Osteocyte (in vitro differentiated cells): ENCODE measurements at regions not wholly inside any gene's neighbourhood (a gene's known extent, or its start where the extent isn't known, plus 50 kb on each side); places are given as distances from the start of the nearest gene placed in this dataset.

Experiments
- DNase-seq: peaks from one replicate; pipeline ENCODE4 v3.0.0; 2021; ENCODE audit warnings: mixed read lengths; ENCODE audit not compliant: unreplicated experiment; ENCODE audit errors: extremely low spot score
- H3K27ac Mint-ChIP-seq: one replicate; pipeline ENCODE4 v1.8.0; 2021; ENCODE audit warnings: mild to moderate bottlenecking, mixed read lengths; ENCODE audit not compliant: unreplicated experiment
- H3K27me3 Mint-ChIP-seq: one replicate; pipeline ENCODE4 v1.8.0; 2021; ENCODE audit warnings: mixed read lengths; ENCODE audit not compliant: unreplicated experiment
- H3K36me3 Mint-ChIP-seq: one replicate; pipeline ENCODE4 v1.8.0; 2021; ENCODE audit warnings: mixed read lengths; ENCODE audit not compliant: unreplicated experiment
- H3K4me1 Mint-ChIP-seq: one replicate; pipeline ENCODE4 v1.8.0; 2021; ENCODE audit warnings: mixed read lengths; ENCODE audit not compliant: unreplicated experiment
- H3K4me3 Mint-ChIP-seq: one replicate; pipeline ENCODE4 v1.8.0; 2021; ENCODE audit warnings: mild to moderate bottlenecking, moderate library complexity, mixed read lengths; ENCODE audit not compliant: unreplicated experiment
- H3K9me3 Mint-ChIP-seq: one replicate; pipeline ENCODE4 v1.8.0; 2021; ENCODE audit warnings: mixed read lengths; ENCODE audit not compliant: unreplicated experiment
- TF ChIP-seq, protein P1 (sequence below): fragments of 200-600 bp; sonication (generic); IDR thresholded peaks from 2 replicates; pipeline ENCODE4 v1.5.0; 2021; ENCODE audit warnings: antibody characterized with exemption, mild to moderate bottlenecking, moderate library complexity

DNA sequence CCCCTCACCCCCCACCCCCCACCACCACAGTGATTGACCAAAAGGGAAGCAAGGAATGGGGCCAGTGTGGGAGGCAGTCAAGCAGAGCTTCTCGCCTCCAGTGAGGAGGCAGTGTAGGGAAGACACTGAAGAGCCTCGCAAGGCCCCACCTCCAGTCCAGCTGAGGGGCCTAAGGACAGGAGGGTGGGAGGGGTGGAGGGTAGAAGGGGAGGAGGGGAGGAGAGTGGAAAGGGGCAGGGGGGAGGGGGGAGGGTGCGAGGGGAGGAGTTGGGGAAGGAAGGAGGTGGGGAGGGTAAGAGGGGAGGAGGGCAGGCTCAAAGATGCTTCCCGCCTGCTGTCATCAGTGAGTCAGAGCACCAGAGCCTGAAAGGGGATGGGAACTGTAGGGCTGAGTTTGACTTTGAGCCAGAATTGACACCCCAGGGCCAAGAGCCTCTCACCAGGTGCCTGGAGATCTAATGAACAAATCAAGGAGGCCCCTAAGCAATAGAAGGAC lies 786.2 kb downstream of the UQCRFS1 start:
- no peaks in the 10 kb centered on the region for H3K27me3 Mint-ChIP-seq
- H3K36me3 Mint-ChIP-seq: no peaks in the 10 kb centered on the region
- H3K4me3 Mint-ChIP-seq: no peak overlapping the region
- H3K4me1 Mint-ChIP-seq: no peaks in the 10 kb centered on the region
- H3K27ac Mint-ChIP-seq: no peak overlapping the region
- TF ChIP-seq, protein P1, sequence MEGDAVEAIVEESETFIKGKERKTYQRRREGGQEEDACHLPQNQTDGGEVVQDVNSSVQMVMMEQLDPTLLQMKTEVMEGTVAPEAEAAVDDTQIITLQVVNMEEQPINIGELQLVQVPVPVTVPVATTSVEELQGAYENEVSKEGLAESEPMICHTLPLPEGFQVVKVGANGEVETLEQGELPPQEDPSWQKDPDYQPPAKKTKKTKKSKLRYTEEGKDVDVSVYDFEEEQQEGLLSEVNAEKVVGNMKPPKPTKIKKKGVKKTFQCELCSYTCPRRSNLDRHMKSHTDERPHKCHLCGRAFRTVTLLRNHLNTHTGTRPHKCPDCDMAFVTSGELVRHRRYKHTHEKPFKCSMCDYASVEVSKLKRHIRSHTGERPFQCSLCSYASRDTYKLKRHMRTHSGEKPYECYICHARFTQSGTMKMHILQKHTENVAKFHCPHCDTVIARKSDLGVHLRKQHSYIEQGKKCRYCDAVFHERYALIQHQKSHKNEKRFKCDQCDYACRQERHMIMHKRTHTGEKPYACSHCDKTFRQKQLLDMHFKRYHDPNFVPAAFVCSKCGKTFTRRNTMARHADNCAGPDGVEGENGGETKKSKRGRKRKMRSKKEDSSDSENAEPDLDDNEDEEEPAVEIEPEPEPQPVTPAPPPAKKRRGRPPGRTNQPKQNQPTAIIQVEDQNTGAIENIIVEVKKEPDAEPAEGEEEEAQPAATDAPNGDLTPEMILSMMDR: no peak
- no peak for DNase-seq
- H3K9me3 Mint-ChIP-seq: peaks cover 34% of the 10 kb centered on the region

DNA sequence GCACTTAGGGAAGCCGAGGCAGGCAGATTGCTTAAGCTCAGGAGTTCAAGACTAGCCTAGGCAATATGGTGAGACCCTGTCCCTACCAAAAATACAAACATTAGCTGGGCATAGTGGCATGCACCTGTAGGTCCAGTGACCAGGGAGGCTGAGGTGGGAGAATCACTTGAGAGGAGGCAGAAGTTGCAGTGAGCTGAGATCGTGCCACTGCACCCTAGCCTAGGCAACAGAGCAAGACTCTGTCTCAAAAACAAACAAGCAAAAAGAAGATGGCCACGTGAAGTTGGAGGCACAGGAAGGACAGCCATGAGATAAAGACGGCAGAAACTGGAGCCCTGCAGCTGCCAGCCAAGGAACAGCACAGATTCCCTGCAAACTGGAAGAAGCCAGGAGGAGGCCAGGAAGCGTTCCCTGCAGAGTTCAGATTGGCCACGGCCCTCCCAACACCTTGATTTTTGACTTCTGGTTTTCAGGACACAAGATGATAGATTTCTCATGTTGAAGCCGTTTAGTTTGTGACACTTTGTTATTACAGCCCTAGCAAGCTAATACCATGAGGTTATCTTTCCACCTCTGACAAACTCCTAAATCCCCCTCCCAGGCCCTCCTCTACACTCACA lies 786.7 kb downstream of the UQCRFS1 start:
- Mint-ChIP-seq H3K27ac (no peak overlapping the region), H3K27me3 (no peaks in the 10 kb centered on the region), H3K36me3 (no peaks in the 10 kb centered on the region), H3K4me3 (no peak overlapping the region), H3K9me3 (peaks cover 34% of the 10 kb centered on the region), H3K4me1 (no peaks in the 10 kb centered on the region)
- TF ChIP-seq, protein P1: no peak
- DNase-seq: peak; percentile 27

DNA sequence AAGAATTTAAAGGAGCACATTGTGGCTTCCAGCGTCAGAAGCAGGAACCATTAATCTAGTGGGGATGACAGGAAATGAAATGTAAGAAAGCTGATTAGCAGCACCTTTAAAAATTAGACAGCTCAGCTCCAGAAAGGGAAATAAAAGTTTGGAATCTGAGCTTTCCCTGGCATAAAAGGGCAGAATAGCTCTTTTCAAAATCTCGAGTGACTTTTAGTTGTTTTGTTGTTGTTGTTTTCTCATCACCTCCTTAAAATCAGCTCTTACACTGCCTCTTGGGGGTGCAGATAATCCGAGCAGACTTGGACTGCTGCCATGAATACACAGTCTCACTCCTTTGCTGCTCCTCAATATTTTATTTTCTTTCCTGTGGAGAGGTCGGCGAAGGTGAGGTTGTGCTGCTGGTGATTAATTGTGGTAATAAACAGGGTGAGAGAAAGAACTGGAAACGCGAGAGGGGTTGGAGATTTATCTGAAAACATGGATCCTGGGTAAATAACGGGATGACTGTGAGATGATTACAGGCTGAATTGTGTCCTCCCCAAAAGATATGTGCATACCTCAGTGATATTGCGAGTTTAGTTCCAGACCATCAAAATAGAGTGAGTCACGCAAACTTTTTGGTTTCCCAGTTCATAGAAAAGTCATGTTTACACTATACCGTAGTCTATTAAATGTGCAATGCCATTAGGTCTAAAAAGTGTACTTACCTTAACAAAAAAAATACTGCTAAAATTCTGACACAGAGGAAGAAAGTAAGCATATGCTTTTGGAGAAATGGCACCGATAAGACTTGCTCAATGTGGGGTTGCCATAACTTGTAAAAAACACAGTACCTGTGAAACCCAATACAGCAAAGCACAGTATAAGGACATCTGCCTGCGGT lies 787.7 kb downstream of the UQCRFS1 start:
- TF ChIP-seq, protein P1: no peak
- H3K36me3 Mint-ChIP-seq: no peaks in the 10 kb centered on the region
- H3K9me3 Mint-ChIP-seq: peaks cover 35% of the 10 kb centered on the region
- no peak overlapping the region for H3K27ac Mint-ChIP-seq
- DNase-seq: peak; percentile 32
- no peaks in the 10 kb centered on the region for H3K27me3 Mint-ChIP-seq
- H3K4me3 Mint-ChIP-seq: no peak overlapping the region
- H3K4me1 Mint-ChIP-seq: no peaks in the 10 kb centered on the region

DNA sequence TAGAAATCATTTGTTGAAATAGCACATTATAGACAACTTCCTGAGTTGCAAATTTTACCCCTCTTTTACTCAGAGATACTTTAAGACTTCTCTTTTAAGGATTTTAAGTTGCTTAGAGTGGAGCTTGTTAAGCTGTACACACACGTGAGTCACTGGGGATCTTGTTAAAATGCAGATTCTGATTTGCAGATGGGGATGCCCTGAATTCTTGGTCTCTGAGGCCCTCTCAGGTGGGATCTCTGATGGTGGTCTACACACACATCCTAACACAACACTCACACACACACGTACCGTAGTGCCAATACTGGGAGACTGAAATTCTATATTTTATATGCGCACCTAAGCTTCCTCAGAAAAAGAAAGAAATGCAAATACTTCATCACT lies 788.3 kb downstream of the UQCRFS1 start:
- H3K27me3 Mint-ChIP-seq: no peaks in the 10 kb centered on the region
- TF ChIP-seq, protein P1: no peak
- no peaks in the 10 kb centered on the region for H3K36me3 Mint-ChIP-seq
- peak; percentile 0 for DNase-seq
- H3K9me3 Mint-ChIP-seq: peaks cover 35% of the 10 kb centered on the region
- H3K27ac Mint-ChIP-seq: no peak overlapping the region
- no peak overlapping the region for H3K4me3 Mint-ChIP-seq
- H3K4me1 Mint-ChIP-seq: no peaks in the 10 kb centered on the region

DNA sequence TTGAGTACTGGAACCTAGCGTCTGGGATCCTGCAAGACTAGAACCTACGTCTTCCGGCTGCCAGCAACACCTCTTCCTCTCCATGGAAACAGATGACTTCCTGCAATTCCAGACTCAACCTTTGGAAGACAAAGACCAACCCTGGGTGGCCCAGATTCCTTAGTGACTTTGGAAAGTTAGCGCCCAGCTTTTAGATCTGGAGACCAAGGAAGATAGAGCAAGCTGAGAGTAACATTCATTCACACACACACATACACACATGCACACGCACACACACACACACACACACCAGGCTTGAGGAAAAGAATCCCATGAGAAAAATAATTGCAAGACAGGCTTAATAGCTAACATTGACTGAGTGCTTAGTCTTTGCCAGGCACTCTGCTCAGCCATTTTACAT lies 788.9 kb downstream of the UQCRFS1 start:
- Mint-ChIP-seq H3K27me3 (no peaks in the 10 kb centered on the region), H3K4me3 (no peak overlapping the region), H3K36me3 (no peaks in the 10 kb centered on the region), H3K27ac (no peak overlapping the region), H3K4me1 (no peaks in the 10 kb centered on the region), H3K9me3 (peaks cover 35% of the 10 kb centered on the region)
- TF ChIP-seq, protein P1: no peak
- no peak for DNase-seq
